Body of pancreas (tissue), 4 donors: ENCODE measurements at regions not wholly inside any gene's neighbourhood (a gene's known extent, or its start where the extent isn't known, plus 50 kb on each side); places are given as distances from the start of the nearest gene placed in this dataset.
"Not testable (repeated sequence)": the region's sequence is repeated elsewhere in the genome, so short reads cannot be mapped to it uniquely, and the experiment has no call there.

Source experiments
- ATAC-seq: fragments of 150-250 bp; one replicate; pipeline ENCODE4 v1.9.1; 2016
- DNase-seq, 4 donors: peaks; one replicate each; pipeline ENCODE4 v3.0.0-alpha.2; 2019
- H3K27ac ChIP-seq, 4 donors: fragments of 200-600 bp; sonication (generic); 1 replicate in 3 of 4; 2 replicates in 1 of 4; pipeline versions ENCODE4 v1.5.1 to v1.6.1; 2016 to 2019; ENCODE audit warnings: mild to moderate bottlenecking in 1 of 4, mixed read lengths in 1 of 4, moderate library complexity in 1 of 4
- H3K27me3 ChIP-seq, 2 donors: fragments of 200-600 bp; sonication (generic); one replicate each; pipeline ENCODE4 v1.6.0; 2016; ENCODE audit warnings: mild to moderate bottlenecking in 1 of 2
- H3K36me3 ChIP-seq, 2 donors: fragments of 200-600 bp; sonication (generic); replicated peaks in 1 of 2; 2 replicates each; pipeline ENCODE4 v1.5.1; 2016; ENCODE audit warnings: low read depth in 2 of 2; ENCODE audit not compliant: insufficient read depth in 1 of 2
- H3K4me1 ChIP-seq: fragments of 200-600 bp; sonication (generic); one replicate; pipeline ENCODE4 v1.6.0; 2016
- H3K4me3 ChIP-seq, 2 donors: fragments of 200-600 bp; sonication (generic); 1 replicate in 1 of 2; 2 replicates in 1 of 2; pipeline ENCODE4 v1.5.1; 2016 to 2019
- H3K9me3 ChIP-seq, 3 donors: fragments of 200-600 bp; sonication (generic); 1 replicate in 2 of 3; 2 replicates in 1 of 3; pipeline ENCODE4 v1.5.1; 2016
- POLR2A ChIP-seq, 3 donors: fragments of 450-650 bp; IDR thresholded peaks; one replicate each; pipeline ENCODE4 v1.6.1; 2016; ENCODE audit warnings: antibody characterized with exemption in 3 of 3, mild to moderate bottlenecking in 2 of 3
- WGBS, 2 donors: methylation state at CpG; one replicate each; pipeline ENCODE4 v1.1.5; 2017; 5-methylcytosine and 5-hydroxymethylcytosine counted together
- intact Hi-C: fragments of 100-400 bp; cut with DNase I; formaldehyde crosslinking; loops from one replicate; pipeline ENCODE4 v1.15.1; 2023
- TF ChIP-seq, protein P1 (sequence below), 7 experiments: fragments of 450-650 bp in 4 of 7; fragments of 200-600 bp in 3 of 7; sonication (generic) in 3 of 7; IDR thresholded peaks; one replicate each; pipeline ENCODE4 v1.5.1; 2016 to 2019; ENCODE audit warnings: antibody characterized with exemption in 7 of 7

DNA sequence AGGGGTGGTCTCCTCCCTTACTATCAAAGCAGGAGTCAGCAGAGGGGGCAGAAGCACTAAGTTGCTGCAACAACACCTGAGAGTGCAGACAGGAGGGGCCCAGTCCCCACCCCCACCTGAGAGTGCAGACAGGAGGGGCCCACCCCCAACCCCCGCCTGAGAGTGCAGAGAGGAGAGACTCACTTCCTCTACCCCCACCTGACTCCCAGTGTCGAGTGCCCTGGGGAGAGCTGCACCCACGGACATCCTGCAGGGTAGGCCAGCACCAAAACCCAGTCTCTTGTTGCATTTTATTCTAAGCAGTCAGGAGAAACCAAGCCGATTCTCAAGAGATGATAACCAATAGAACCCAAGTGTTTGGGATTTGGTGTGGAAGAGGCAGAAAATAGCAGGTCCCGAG, 78.4 kb downstream of the NAPG start:
- Histone ChIP-seq H3K9me3 (no peaks in the 10 kb centered on the region), H3K4me3 (no peak overlapping the region), H3K36me3 (no peaks in the 10 kb centered on the region), H3K4me1 (no peaks in the 10 kb centered on the region), H3K27ac (no peak overlapping the region), H3K27me3 (no peaks in the 10 kb centered on the region)
- intact Hi-C loops: no loop called here
- WGBS, 2 donors: 86 to 92% methylated on average over 4 to 5 of the region's 5 CpGs
- ATAC-seq (no peak), DNase-seq (no peak)
- TF ChIP-seq, protein P1, sequence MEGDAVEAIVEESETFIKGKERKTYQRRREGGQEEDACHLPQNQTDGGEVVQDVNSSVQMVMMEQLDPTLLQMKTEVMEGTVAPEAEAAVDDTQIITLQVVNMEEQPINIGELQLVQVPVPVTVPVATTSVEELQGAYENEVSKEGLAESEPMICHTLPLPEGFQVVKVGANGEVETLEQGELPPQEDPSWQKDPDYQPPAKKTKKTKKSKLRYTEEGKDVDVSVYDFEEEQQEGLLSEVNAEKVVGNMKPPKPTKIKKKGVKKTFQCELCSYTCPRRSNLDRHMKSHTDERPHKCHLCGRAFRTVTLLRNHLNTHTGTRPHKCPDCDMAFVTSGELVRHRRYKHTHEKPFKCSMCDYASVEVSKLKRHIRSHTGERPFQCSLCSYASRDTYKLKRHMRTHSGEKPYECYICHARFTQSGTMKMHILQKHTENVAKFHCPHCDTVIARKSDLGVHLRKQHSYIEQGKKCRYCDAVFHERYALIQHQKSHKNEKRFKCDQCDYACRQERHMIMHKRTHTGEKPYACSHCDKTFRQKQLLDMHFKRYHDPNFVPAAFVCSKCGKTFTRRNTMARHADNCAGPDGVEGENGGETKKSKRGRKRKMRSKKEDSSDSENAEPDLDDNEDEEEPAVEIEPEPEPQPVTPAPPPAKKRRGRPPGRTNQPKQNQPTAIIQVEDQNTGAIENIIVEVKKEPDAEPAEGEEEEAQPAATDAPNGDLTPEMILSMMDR (IDR thresholded peaks at IDR 0.05): no peak
- TF ChIP-seq POLR2A (IDR thresholded peaks at IDR 0.05): no peak

DNA sequence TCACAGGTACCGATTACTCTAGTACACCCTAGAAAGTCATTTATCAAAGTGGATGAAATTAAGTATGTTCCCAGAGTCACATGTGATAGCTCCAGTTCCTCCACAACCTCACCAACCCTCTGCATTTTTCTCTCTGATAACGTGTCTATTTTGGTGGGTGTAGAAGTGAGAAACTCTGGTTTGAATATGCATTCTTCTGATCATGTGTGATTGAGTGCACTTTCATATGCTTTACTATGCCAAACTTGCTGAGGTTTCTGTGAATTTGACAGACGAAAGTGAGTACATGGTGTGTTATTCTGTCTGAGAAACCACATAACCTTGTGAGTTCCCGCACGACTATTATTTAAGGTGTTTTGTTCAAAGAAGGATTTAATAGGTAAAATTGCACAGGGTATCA, 81.1 kb downstream of the NAPG start:
- ATAC-seq, H3K27ac ChIP-seq, H3K9me3 ChIP-seq, H3K36me3 ChIP-seq, H3K4me1 ChIP-seq, H3K27me3 ChIP-seq, H3K4me3 ChIP-seq, intact Hi-C loops, DNase-seq: not testable (repeated sequence)
- WGBS, 2 donors: 29 to 61% methylated on average over 3 to 5 of the region's 5 CpGs

GRCh38 chr18:10607332-10608248, 81.8 kb downstream of the NAPG start:
- 77% methylated on average over 2 to 15 of the region's 38 CpGs for WGBS, 2 donors
- H3K27me3 ChIP-seq, H3K36me3 ChIP-seq, H3K9me3 ChIP-seq, intact Hi-C loops, H3K4me1 ChIP-seq, DNase-seq, ATAC-seq, H3K27ac ChIP-seq, H3K4me3 ChIP-seq: not testable (repeated sequence)

DNA sequence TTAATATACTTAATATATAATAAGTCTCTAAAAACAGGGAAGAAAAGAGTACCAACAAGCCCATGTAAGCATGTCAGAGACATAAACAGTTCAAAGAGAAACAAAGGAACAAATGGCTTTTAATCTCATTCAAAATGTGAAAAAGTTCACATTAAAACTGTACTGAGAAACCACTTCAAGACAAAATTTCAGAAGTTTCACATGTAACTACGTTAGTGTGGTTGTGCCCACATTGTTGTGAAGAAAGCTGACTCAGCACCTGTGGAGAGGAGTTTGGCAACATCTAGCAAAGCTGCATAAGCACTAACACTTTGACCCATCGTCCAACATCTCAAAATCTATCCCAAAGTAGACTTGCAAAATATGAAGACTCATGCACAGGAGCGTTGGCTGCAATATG, 82.6 kb downstream of the NAPG start:
- H3K27me3 ChIP-seq, H3K4me3 ChIP-seq, H3K9me3 ChIP-seq, H3K36me3 ChIP-seq, DNase-seq, ATAC-seq, H3K4me1 ChIP-seq, H3K27ac ChIP-seq, intact Hi-C loops: not testable (repeated sequence)
- WGBS, 2 donors: 61 to 67% methylated on average over 2 to 3 of the region's 3 CpGs

DNA sequence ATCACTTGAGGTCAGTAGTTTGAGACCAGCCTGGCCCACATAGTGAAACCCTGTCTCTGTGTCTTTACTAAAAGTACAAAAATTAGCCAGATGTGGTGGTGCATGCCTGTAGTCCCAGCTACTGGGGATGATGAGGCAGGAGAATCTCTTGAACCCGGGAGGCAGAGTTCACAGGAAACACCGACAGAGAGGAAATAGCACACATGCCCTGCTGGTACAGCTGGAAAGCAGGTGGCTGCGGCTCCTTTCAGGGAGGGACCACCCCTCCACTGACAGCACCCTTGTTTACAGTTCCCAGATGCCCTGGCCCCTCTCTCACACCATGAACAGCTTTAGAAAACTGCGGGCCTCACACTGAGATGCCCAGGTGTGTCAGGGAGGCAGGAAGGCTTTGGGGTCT, 83.2 kb downstream of the NAPG start:
- H3K4me1 ChIP-seq, DNase-seq, H3K9me3 ChIP-seq, H3K36me3 ChIP-seq, H3K4me3 ChIP-seq, H3K27me3 ChIP-seq, intact Hi-C loops, ATAC-seq, H3K27ac ChIP-seq: not testable (repeated sequence)
- 64 to 70% methylated on average over 2 to 4 of the region's 4 CpGs for WGBS, 2 donors

- H3K36me3 ChIP-seq, ATAC-seq, H3K9me3 ChIP-seq, H3K27me3 ChIP-seq, DNase-seq, H3K4me3 ChIP-seq, intact Hi-C loops, H3K27ac ChIP-seq, H3K4me1 ChIP-seq: not testable (repeated sequence)
- 37 to 54% methylated on average over 2 of the region's 2 CpGs for WGBS, 2 donors
These were observed 87.4 kb downstream of the NAPG start for GRCh38 chr18:10613226-10613625.

DNA sequence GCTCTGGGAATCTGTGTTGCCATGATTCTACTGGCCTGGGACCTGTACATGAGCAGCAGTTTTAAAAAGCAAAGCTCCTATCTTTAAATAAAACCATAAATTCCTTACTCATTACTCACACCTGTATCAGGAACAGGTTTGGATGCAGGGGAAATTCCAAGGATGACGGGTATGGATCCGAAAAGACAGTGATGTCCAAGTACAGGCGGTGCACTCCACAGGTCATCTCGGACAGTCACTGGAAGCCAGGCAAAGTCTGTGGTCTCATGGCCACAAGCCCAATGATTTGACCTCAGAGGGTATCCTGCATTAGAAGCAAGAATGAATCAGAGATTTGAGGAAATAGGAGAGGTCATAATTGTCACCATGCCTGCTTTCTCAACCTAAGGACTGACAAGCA, 90.9 kb downstream of the NAPG start:
- ATAC-seq: peak; percentile 47
- 38 to 40% methylated on average over 4 of the region's 4 CpGs for WGBS, 2 donors
- DNase-seq, H3K27ac ChIP-seq, H3K27me3 ChIP-seq, H3K4me1 ChIP-seq, intact Hi-C loops, H3K36me3 ChIP-seq, H3K4me3 ChIP-seq, H3K9me3 ChIP-seq: not testable (repeated sequence)

DNA sequence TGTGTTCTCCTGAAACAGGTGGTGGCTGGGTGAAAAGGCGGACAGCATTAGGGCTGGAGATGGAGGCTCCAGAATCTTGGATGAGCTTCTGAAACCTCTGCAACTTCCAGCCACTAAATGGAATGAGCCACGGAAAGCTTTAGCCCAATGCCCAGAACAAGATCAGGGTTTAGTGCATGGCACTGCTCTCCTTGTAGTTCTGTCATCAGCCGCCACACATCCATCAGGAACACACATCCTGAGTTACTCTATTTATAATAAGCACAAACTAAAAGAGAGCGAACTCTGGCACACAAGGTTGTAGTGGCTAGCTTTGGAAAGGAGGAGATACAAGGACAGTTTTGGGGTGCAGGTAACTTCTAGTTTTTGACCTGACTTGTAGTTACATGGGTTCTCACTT, 93.0 kb downstream of the NAPG start:
- H3K4me3 ChIP-seq, DNase-seq, H3K9me3 ChIP-seq, H3K36me3 ChIP-seq, H3K27ac ChIP-seq, H3K27me3 ChIP-seq, H3K4me1 ChIP-seq, intact Hi-C loops, ATAC-seq: not testable (repeated sequence)
- 80% methylated on average over 2 of the region's 4 CpGs; no CpG with 5 or more reads in 1 of the 2 donors for WGBS, 2 donors

GRCh38 chr18:10619280-10619679, 93.5 kb downstream of the NAPG start:
- DNase-seq, H3K4me1 ChIP-seq, ATAC-seq, H3K27me3 ChIP-seq, H3K27ac ChIP-seq, H3K4me3 ChIP-seq, H3K36me3 ChIP-seq, intact Hi-C loops, H3K9me3 ChIP-seq: not testable (repeated sequence)
- 67 to 72% methylated on average over 2 of the region's 2 CpGs for WGBS, 2 donors

DNA sequence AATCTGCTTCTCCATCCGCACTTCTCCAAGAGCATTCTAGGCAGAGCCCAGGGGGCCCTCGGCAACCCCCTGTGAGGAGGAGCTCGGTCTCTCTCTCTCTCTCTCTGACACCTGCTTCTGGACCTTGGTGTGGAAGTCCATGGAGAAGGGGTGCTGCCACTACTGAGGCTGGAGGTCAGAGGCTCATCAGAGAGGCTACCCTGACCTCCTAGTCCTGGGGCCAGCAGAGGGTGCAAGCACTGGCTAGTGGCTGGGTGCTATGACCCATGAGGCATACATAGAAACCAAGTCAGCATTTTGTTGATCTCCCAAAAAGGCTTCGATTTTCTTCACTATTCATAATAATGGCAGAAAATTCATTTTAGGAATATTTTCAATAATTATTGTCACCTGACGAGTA, 94.0 kb downstream of the NAPG start:
- H3K36me3 ChIP-seq, DNase-seq, H3K4me3 ChIP-seq, H3K9me3 ChIP-seq, H3K27ac ChIP-seq, H3K27me3 ChIP-seq, intact Hi-C loops, ATAC-seq, H3K4me1 ChIP-seq: not testable (repeated sequence)
- WGBS, 2 donors: 71 to 75% methylated on average over 5 of the region's 5 CpGs
